ENCODE measurements at regions not wholly inside any gene's neighbourhood (a gene's known extent, or its start where the extent isn't known, plus 50 kb on each side); places are given as distances from the start of the nearest gene placed in this dataset.
"Not testable (repeated sequence)": the region's sequence is repeated elsewhere in the genome, so short reads cannot be mapped to it uniquely, and the experiment has no call there.

- no peaks in the 10 kb centered on the region for H3K79me1 ChIP-seq (ENCODE audit: low read length)
- no CpG with 5 or more reads among the region's 2 CpGs for WGBS (ENCODE audit: extremely low coverage, insufficient coverage, low lambda C conversion rate)
- no peaks in the 10 kb centered on the region for H3K4me1 ChIP-seq (ENCODE audit: control insufficient read depth, low read depth, low read length)
- H3K79me2 ChIP-seq (ENCODE audit: control insufficient read depth, insufficient read depth, low read length): no peaks in the 10 kb centered on the region
- no peaks in the 10 kb centered on the region for H3K27me3 ChIP-seq (ENCODE audit: insufficient read depth, low read length, poor library complexity)
- H2BK15ac ChIP-seq (replicated peaks; ENCODE audit: low read depth): no peak overlapping the region
- H3K27ac ChIP-seq (ENCODE audit: low read depth, low read length): no peak overlapping the region
- no peak overlapping the region for H4K5ac ChIP-seq (ENCODE audit: low read length)
- H3K36me3 ChIP-seq (ENCODE audit: control insufficient read depth, insufficient read depth, low read length): no peaks in the 10 kb centered on the region
- H3K4me3 ChIP-seq (ENCODE audit: low read length): no peak overlapping the region
- H2BK5ac ChIP-seq (ENCODE audit: low read length): no peak overlapping the region
- no peak overlapping the region for H2AK5ac ChIP-seq (ENCODE audit: low read length)
- no peak overlapping the region for H3K4me2 ChIP-seq (ENCODE audit: low read length)
- H3K56ac ChIP-seq (ENCODE audit: low read length): no peak overlapping the region
- no peak overlapping the region for H3K23ac ChIP-seq (ENCODE audit: low read length)
- H4K8ac ChIP-seq (ENCODE audit: low read depth, low read length): no peak overlapping the region
- H3K4ac ChIP-seq (ENCODE audit: low read depth, low read length): no peak overlapping the region
- H2BK120ac ChIP-seq (ENCODE audit: low read depth, low read length): no peak overlapping the region
- no peak for DNase-seq
- no peak overlapping the region for H3K18ac ChIP-seq (ENCODE audit: low read length)
- H3K9ac ChIP-seq (ENCODE audit: low read length): no peak overlapping the region
Measured at GRCh38 chr5:60455589-60455988, 244.4 kb downstream of the DEPDC1B start.

GRCh38 chr5:60454277-60454676 lies 245.7 kb downstream of the DEPDC1B start:
- not testable (repeated sequence) for H4K8ac ChIP-seq (ENCODE audit: low read depth, low read length); H2BK15ac ChIP-seq (replicated peaks; ENCODE audit: low read depth); H3K27ac ChIP-seq (ENCODE audit: low read depth, low read length); H3K4me3 ChIP-seq (ENCODE audit: low read length); H3K23ac ChIP-seq (ENCODE audit: low read length); DNase-seq; H3K4ac ChIP-seq (ENCODE audit: low read depth, low read length); H4K5ac ChIP-seq (ENCODE audit: low read length); H3K56ac ChIP-seq (ENCODE audit: low read length); H3K4me2 ChIP-seq (ENCODE audit: low read length); H2AK5ac ChIP-seq (ENCODE audit: low read length); H3K18ac ChIP-seq (ENCODE audit: low read length); H3K79me2 ChIP-seq (ENCODE audit: control insufficient read depth, insufficient read depth, low read length); H2BK120ac ChIP-seq (ENCODE audit: low read depth, low read length); H2BK5ac ChIP-seq (ENCODE audit: low read length); H3K9ac ChIP-seq (ENCODE audit: low read length); H3K4me1 ChIP-seq (ENCODE audit: control insufficient read depth, low read depth, low read length); H3K27me3 ChIP-seq (ENCODE audit: insufficient read depth, low read length, poor library complexity); H3K79me1 ChIP-seq (ENCODE audit: low read length); H3K36me3 ChIP-seq (ENCODE audit: control insufficient read depth, insufficient read depth, low read length)
- no CpG with 5 or more reads among the region's 4 CpGs for WGBS (ENCODE audit: extremely low coverage, insufficient coverage, low lambda C conversion rate)

GRCh38 chr5:60453186-60453976 lies 246.6 kb downstream of the DEPDC1B start:
- Histone ChIP-seq H3K27me3 (ENCODE audit: insufficient read depth, low read length, poor library complexity) (no peaks in the 10 kb centered on the region), H2AK5ac (ENCODE audit: low read length) (no peak overlapping the region), H4K8ac (ENCODE audit: low read depth, low read length) (no peak overlapping the region), H3K36me3 (ENCODE audit: control insufficient read depth, insufficient read depth, low read length) (no peaks in the 10 kb centered on the region), H3K79me2 (ENCODE audit: control insufficient read depth, insufficient read depth, low read length) (no peaks in the 10 kb centered on the region), H2BK15ac (replicated peaks; ENCODE audit: low read depth) (no peak overlapping the region), H3K79me1 (ENCODE audit: low read length) (no peaks in the 10 kb centered on the region), H3K56ac (ENCODE audit: low read length) (no peak overlapping the region), H3K9ac (ENCODE audit: low read length) (no peak overlapping the region), H3K4me1 (ENCODE audit: control insufficient read depth, low read depth, low read length) (no peaks in the 10 kb centered on the region), H3K18ac (ENCODE audit: low read length) (no peak overlapping the region), H2BK5ac (ENCODE audit: low read length) (no peak overlapping the region), H3K4me3 (ENCODE audit: low read length) (no peak overlapping the region), H2BK120ac (ENCODE audit: low read depth, low read length) (no peak overlapping the region), H3K4ac (ENCODE audit: low read depth, low read length) (no peak overlapping the region), H4K5ac (ENCODE audit: low read length) (no peak overlapping the region), H3K4me2 (ENCODE audit: low read length) (no peak overlapping the region), H3K27ac (ENCODE audit: low read depth, low read length) (no peak overlapping the region), H3K23ac (ENCODE audit: low read length) (no peak overlapping the region)
- DNase-seq: no peak
- whole genome bisulfite sequencing (ENCODE audit: extremely low coverage, insufficient coverage, low lambda C conversion rate): no CpG with 5 or more reads among the region's 4 CpGs

- Histone ChIP-seq H2AK5ac (ENCODE audit: low read length) (no peak overlapping the region), H3K4ac (ENCODE audit: low read depth, low read length) (no peak overlapping the region), H3K18ac (ENCODE audit: low read length) (no peak overlapping the region), H3K27me3 (ENCODE audit: insufficient read depth, low read length, poor library complexity) (no peaks in the 10 kb centered on the region), H3K56ac (ENCODE audit: low read length) (no peak overlapping the region), H3K4me3 (ENCODE audit: low read length) (no peak overlapping the region), H3K79me2 (ENCODE audit: control insufficient read depth, insufficient read depth, low read length) (no peaks in the 10 kb centered on the region), H3K79me1 (ENCODE audit: low read length) (no peaks in the 10 kb centered on the region), H4K8ac (ENCODE audit: low read depth, low read length) (no peak overlapping the region), H2BK120ac (ENCODE audit: low read depth, low read length) (no peak overlapping the region), H2BK5ac (ENCODE audit: low read length) (no peak overlapping the region), H3K36me3 (ENCODE audit: control insufficient read depth, insufficient read depth, low read length) (no peaks in the 10 kb centered on the region), H3K27ac (ENCODE audit: low read depth, low read length) (no peak overlapping the region), H3K4me2 (ENCODE audit: low read length) (no peak overlapping the region), H3K4me1 (ENCODE audit: control insufficient read depth, low read depth, low read length) (no peaks in the 10 kb centered on the region), H4K5ac (ENCODE audit: low read length) (no peak overlapping the region), H2BK15ac (replicated peaks; ENCODE audit: low read depth) (no peak overlapping the region), H3K9ac (ENCODE audit: low read length) (no peak overlapping the region), H3K23ac (ENCODE audit: low read length) (no peak overlapping the region)
- no CpG with 5 or more reads among the region's 2 CpGs for WGBS (ENCODE audit: extremely low coverage, insufficient coverage, low lambda C conversion rate)
- DNase-seq: no peak
Measured at GRCh38 chr5:60448600-60448999, 251.4 kb downstream of the DEPDC1B start.

- no peak for DNase-seq
- H3K56ac ChIP-seq (ENCODE audit: low read length): no peak overlapping the region
- no peak overlapping the region for H4K5ac ChIP-seq (ENCODE audit: low read length)
- H2BK120ac ChIP-seq (ENCODE audit: low read depth, low read length): no peak overlapping the region
- no peak overlapping the region for H4K8ac ChIP-seq (ENCODE audit: low read depth, low read length)
- no peak overlapping the region for H3K4ac ChIP-seq (ENCODE audit: low read depth, low read length)
- H2BK5ac ChIP-seq (ENCODE audit: low read length): no peak overlapping the region
- no peak overlapping the region for H3K9ac ChIP-seq (ENCODE audit: low read length)
- H2AK5ac ChIP-seq (ENCODE audit: low read length): no peak overlapping the region
- no peak overlapping the region for H2BK15ac ChIP-seq (replicated peaks; ENCODE audit: low read depth)
- no peak overlapping the region for H3K27ac ChIP-seq (ENCODE audit: low read depth, low read length)
- H3K23ac ChIP-seq (ENCODE audit: low read length): no peak overlapping the region
- WGBS (ENCODE audit: extremely low coverage, insufficient coverage, low lambda C conversion rate): no CpG with 5 or more reads among the region's 5 CpGs
- H3K4me1 ChIP-seq (ENCODE audit: control insufficient read depth, low read depth, low read length): no peaks in the 10 kb centered on the region
- no peak overlapping the region for H3K18ac ChIP-seq (ENCODE audit: low read length)
- H3K79me2 ChIP-seq (ENCODE audit: control insufficient read depth, insufficient read depth, low read length): no peaks in the 10 kb centered on the region
- H3K4me2 ChIP-seq (ENCODE audit: low read length): no peak overlapping the region
- no peaks in the 10 kb centered on the region for H3K79me1 ChIP-seq (ENCODE audit: low read length)
- no peaks in the 10 kb centered on the region for H3K27me3 ChIP-seq (ENCODE audit: insufficient read depth, low read length, poor library complexity)
- H3K4me3 ChIP-seq (ENCODE audit: low read length): no peak overlapping the region
- H3K36me3 ChIP-seq (ENCODE audit: control insufficient read depth, insufficient read depth, low read length): no peaks in the 10 kb centered on the region
Measured at GRCh38 chr5:60447488-60447920, 252.5 kb downstream of the DEPDC1B start.

- Histone ChIP-seq H3K79me2 (ENCODE audit: control insufficient read depth, insufficient read depth, low read length) (no peaks in the 10 kb centered on the region), H3K36me3 (ENCODE audit: control insufficient read depth, insufficient read depth, low read length) (no peaks in the 10 kb centered on the region), H2BK5ac (ENCODE audit: low read length) (no peak overlapping the region), H3K27me3 (ENCODE audit: insufficient read depth, low read length, poor library complexity) (no peaks in the 10 kb centered on the region), H3K4me3 (ENCODE audit: low read length) (no peak overlapping the region), H3K4ac (ENCODE audit: low read depth, low read length) (no peak overlapping the region), H3K79me1 (ENCODE audit: low read length) (no peaks in the 10 kb centered on the region), H3K56ac (ENCODE audit: low read length) (no peak overlapping the region), H3K23ac (ENCODE audit: low read length) (no peak overlapping the region), H4K5ac (ENCODE audit: low read length) (no peak overlapping the region), H3K4me1 (ENCODE audit: control insufficient read depth, low read depth, low read length) (no peaks in the 10 kb centered on the region), H3K18ac (ENCODE audit: low read length) (no peak overlapping the region), H3K4me2 (ENCODE audit: low read length) (no peak overlapping the region), H2BK15ac (replicated peaks; ENCODE audit: low read depth) (no peak overlapping the region), H4K8ac (ENCODE audit: low read depth, low read length) (no peak overlapping the region), H3K27ac (ENCODE audit: low read depth, low read length) (no peak overlapping the region), H2AK5ac (ENCODE audit: low read length) (no peak overlapping the region), H3K9ac (ENCODE audit: low read length) (no peak overlapping the region), H2BK120ac (ENCODE audit: low read depth, low read length) (no peak overlapping the region)
- no peak for DNase-seq
- WGBS (ENCODE audit: extremely low coverage, insufficient coverage, low lambda C conversion rate): no CpG with 5 or more reads among the region's 3 CpGs
Measured at GRCh38 chr5:60446917-60447316, 253.0 kb downstream of the DEPDC1B start.
